Liver (tissue), 8 donors: ENCODE measurements at regions not wholly inside any gene's neighbourhood (a gene's known extent, or its start where the extent isn't known, plus 50 kb on each side); places are given as distances from the start of the nearest gene placed in this dataset.
"Not testable (repeated sequence)": the region's sequence is repeated elsewhere in the genome, so short reads cannot be mapped to it uniquely, and the experiment has no call there.

Source experiments
- DNase-seq: peaks from one replicate; pipeline ENCODE4 v3.0.0-alpha.2; 2017; ENCODE audit warnings: low spot score
- H3K27ac ChIP-seq, 2 donors: one replicate each; pipeline ENCODE4 v1.7.0; 2013; ENCODE audit warnings: inconsistent platforms in 2 of 2, low read length in 2 of 2, control low read depth in 1 of 2, low read depth in 1 of 2, mild to moderate bottlenecking in 1 of 2
- H3K27me3 ChIP-seq, 4 donors: one replicate each; pipeline versions ENCODE4 v1.6.1 to v1.7.0; 2013; ENCODE audit warnings: low read length in 3 of 4, inconsistent platforms in 1 of 4, mild to moderate bottlenecking in 1 of 4, moderate library complexity in 1 of 4; ENCODE audit not compliant: control insufficient read depth in 4 of 4, insufficient read depth in 4 of 4
- H3K36me3 ChIP-seq, 4 donors: one replicate each; pipeline versions ENCODE4 v1.6.1 to v1.7.0; 2013; ENCODE audit warnings: low read length in 3 of 4, mild to moderate bottlenecking in 3 of 4, low read depth in 1 of 4, moderate library complexity in 1 of 4; ENCODE audit not compliant: control insufficient read depth in 4 of 4, insufficient read depth in 3 of 4
- H3K4me1 ChIP-seq, 4 donors: one replicate each; pipeline versions ENCODE4 v1.6.1 to v1.7.0; 2013; ENCODE audit warnings: low read length in 3 of 4, mild to moderate bottlenecking in 3 of 4, moderate library complexity in 1 of 4; ENCODE audit not compliant: control insufficient read depth in 4 of 4, insufficient read depth in 4 of 4
- H3K4me3 ChIP-seq, 3 donors: one replicate each; pipeline versions ENCODE4 v1.6.1 to v1.7.0; 2013; ENCODE audit warnings: low read length in 3 of 3, control low read depth in 1 of 3, low read depth in 1 of 3, mild to moderate bottlenecking in 1 of 3
- H3K9ac ChIP-seq, 2 donors: one replicate each; pipeline ENCODE4 v1.7.0; 2013; ENCODE audit warnings: low read length in 2 of 2, mild to moderate bottlenecking in 2 of 2, moderate library complexity in 2 of 2, control low read depth in 1 of 2, low read depth in 1 of 2
- H3K9me3 ChIP-seq, 4 donors: one replicate each; pipeline versions ENCODE4 v1.6.1 to v1.7.0; 2013; ENCODE audit warnings: low read length in 3 of 4; ENCODE audit not compliant: control insufficient read depth in 4 of 4
- EGR1 ChIP-seq, 2 donors: IDR thresholded peaks; 2 replicates each; pipeline ENCODE4 v1.6.1; 2016 to 2018; ENCODE audit warnings: antibody characterized with exemption in 2 of 2, low read depth in 2 of 2
- FOXA1 ChIP-seq: IDR thresholded peaks from 2 replicates; pipeline ENCODE4 v1.6.1; 2016; ENCODE audit warnings: antibody characterized with exemption
- FOXA2 ChIP-seq: IDR thresholded peaks from 2 replicates; pipeline ENCODE4 v1.6.1; 2016; ENCODE audit warnings: antibody characterized with exemption
- GABPA ChIP-seq, 2 donors: IDR thresholded peaks in 1 of 2; conservative IDR thresholded peaks in 1 of 2; 2 replicates each; pipeline ENCODE4 v1.6.1; 2016; ENCODE audit warnings: antibody characterized with exemption in 2 of 2, mild to moderate bottlenecking in 1 of 2, moderate library complexity in 1 of 2
- HNF4A ChIP-seq, 2 donors: conservative IDR thresholded peaks; 2 replicates each; pipeline ENCODE4 v1.6.1; 2016; ENCODE audit warnings: antibody characterized with exemption in 2 of 2, mild to moderate bottlenecking in 2 of 2
- HNF4G ChIP-seq: IDR thresholded peaks from 2 replicates; pipeline ENCODE4 v1.6.1; 2016; ENCODE audit warnings: antibody characterized with exemption
- JUND ChIP-seq, 2 donors: IDR thresholded peaks; 2 replicates each; pipeline ENCODE4 v1.6.1; 2016; ENCODE audit warnings: antibody characterized with exemption in 2 of 2
- MAX ChIP-seq: IDR thresholded peaks from 2 replicates; pipeline ENCODE4 v1.6.1; 2016; ENCODE audit warnings: antibody characterized with exemption
- NR2F2 ChIP-seq: IDR thresholded peaks from 2 replicates; pipeline ENCODE4 v1.6.1; 2016; ENCODE audit warnings: antibody characterized with exemption
- RAD21 ChIP-seq, 2 donors: IDR thresholded peaks; 2 replicates each; pipeline ENCODE4 v1.6.1; 2016; ENCODE audit warnings: antibody characterized with exemption in 2 of 2, mild to moderate bottlenecking in 2 of 2
- REST ChIP-seq: IDR thresholded peaks from 2 replicates; pipeline ENCODE4 v1.6.1; 2016; ENCODE audit warnings: antibody characterized with exemption, mild to moderate bottlenecking
- RXRA ChIP-seq, 2 donors: IDR thresholded peaks; 2 replicates each; pipeline ENCODE4 v1.6.1; 2017 to 2018; ENCODE audit warnings: antibody characterized with exemption in 2 of 2, mild to moderate bottlenecking in 1 of 2
- SP1 ChIP-seq: IDR thresholded peaks from 2 replicates; pipeline ENCODE4 v1.6.1; 2018; ENCODE audit warnings: antibody characterized with exemption, mild to moderate bottlenecking
- TAF1 ChIP-seq: conservative IDR thresholded peaks from 2 replicates; pipeline ENCODE4 v1.6.1; 2016; ENCODE audit warnings: antibody characterized with exemption, mild to moderate bottlenecking
- YY1 ChIP-seq: IDR thresholded peaks from 2 replicates; pipeline ENCODE4 v1.6.1; 2016; ENCODE audit warnings: antibody characterized with exemption, mild to moderate bottlenecking
- ZBTB33 ChIP-seq: IDR thresholded peaks from 2 replicates; pipeline ENCODE4 v1.6.1; 2016; ENCODE audit warnings: antibody characterized with exemption
- WGBS: extraction: QIAGEN DNeasy Blood & Tissue Kit; methylation state at CpG from one replicate; pipeline ENCODE4 v1.1.7; 2013; 5-methylcytosine and 5-hydroxymethylcytosine counted together
- TF ChIP-seq, protein P1 (sequence below): fragments of 150-350 bp; IDR thresholded peaks from 2 replicates; pipeline ENCODE4 v1.5.1; 2017; ENCODE audit warnings: improper control_type of control experiment, low read depth, low read length; ENCODE audit not compliant: missing input control
- TF ChIP-seq, protein P2 (sequence below): IDR thresholded peaks from 2 replicates; pipeline ENCODE4 v1.6.1; 2016; ENCODE audit warnings: antibody characterized with exemption
- donor health status: healthy.
- donor health status: healthy.
- donor health status: healthy.
- donor health status: healthy.
- donor health status: healthy.

- peak; percentile 76 for DNase-seq
- Histone ChIP-seq H3K27ac (peak overlapping the region; percentile 55 to 81), H3K4me3 (peak overlapping the region in 2 of 3 donors; percentile 39 to 63), H3K9ac (peak overlapping the region; percentile 52 to 56)
- H3K36me3 ChIP-seq, H3K27me3 ChIP-seq, H3K4me1 ChIP-seq, H3K9me3 ChIP-seq: not testable (repeated sequence)
- peak; percentile 33 to 55 for TF ChIP-seq HNF4A (conservative IDR thresholded peaks at IDR 0.05)
- peak; percentile 62 for TF ChIP-seq YY1
- peak; percentile 45 to 76 for TF ChIP-seq RAD21 (IDR thresholded peaks at IDR 0.05)
- TF ChIP-seq, protein P1, sequence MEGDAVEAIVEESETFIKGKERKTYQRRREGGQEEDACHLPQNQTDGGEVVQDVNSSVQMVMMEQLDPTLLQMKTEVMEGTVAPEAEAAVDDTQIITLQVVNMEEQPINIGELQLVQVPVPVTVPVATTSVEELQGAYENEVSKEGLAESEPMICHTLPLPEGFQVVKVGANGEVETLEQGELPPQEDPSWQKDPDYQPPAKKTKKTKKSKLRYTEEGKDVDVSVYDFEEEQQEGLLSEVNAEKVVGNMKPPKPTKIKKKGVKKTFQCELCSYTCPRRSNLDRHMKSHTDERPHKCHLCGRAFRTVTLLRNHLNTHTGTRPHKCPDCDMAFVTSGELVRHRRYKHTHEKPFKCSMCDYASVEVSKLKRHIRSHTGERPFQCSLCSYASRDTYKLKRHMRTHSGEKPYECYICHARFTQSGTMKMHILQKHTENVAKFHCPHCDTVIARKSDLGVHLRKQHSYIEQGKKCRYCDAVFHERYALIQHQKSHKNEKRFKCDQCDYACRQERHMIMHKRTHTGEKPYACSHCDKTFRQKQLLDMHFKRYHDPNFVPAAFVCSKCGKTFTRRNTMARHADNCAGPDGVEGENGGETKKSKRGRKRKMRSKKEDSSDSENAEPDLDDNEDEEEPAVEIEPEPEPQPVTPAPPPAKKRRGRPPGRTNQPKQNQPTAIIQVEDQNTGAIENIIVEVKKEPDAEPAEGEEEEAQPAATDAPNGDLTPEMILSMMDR, result peak; percentile 51
- peak; percentile 17 for TF ChIP-seq SP1
- 16% methylated on average over 12 of the region's 12 CpGs for WGBS
These were observed 167.2 kb downstream of the TBC1D2B start for GRCh38 chr15:77910030-77910911.

- Histone ChIP-seq H3K36me3 (no peaks in the 10 kb centered on the region), H3K27me3 (no peaks in the 10 kb centered on the region), H3K9me3 (no peaks in the 10 kb centered on the region), H3K27ac (no peak overlapping the region), H3K9ac (no peak overlapping the region), H3K4me1 (no peaks in the 10 kb centered on the region), H3K4me3 (no peak overlapping the region)
- no peak for DNase-seq
- TF ChIP-seq FOXA1 (no peak), REST (no peak), ZBTB33 (no peak), HNF4G (no peak), HNF4A (conservative IDR thresholded peaks at IDR 0.05) (no peak), YY1 (no peak), NR2F2 (no peak), RAD21 (IDR thresholded peaks at IDR 0.05) (no peak), EGR1 (IDR thresholded peaks at IDR 0.05; ENCODE audit: low read depth in 2 of 2) (no peak), SP1 (no peak), RXRA (IDR thresholded peaks at IDR 0.05) (no peak), JUND (IDR thresholded peaks at IDR 0.05) (no peak), FOXA2 (no peak), TAF1 (no peak), GABPA (IDR thresholded peaks at IDR 0.05 in 1 of 2, conservative IDR thresholded peaks at IDR 0.05 in 1 of 2) (no peak), MAX (no peak)
- TF ChIP-seq, protein P1, result no peak
- TF ChIP-seq, protein P2, sequence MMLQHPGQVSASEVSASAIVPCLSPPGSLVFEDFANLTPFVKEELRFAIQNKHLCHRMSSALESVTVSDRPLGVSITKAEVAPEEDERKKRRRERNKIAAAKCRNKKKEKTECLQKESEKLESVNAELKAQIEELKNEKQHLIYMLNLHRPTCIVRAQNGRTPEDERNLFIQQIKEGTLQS, result no peak
- WGBS, result 76% methylated on average over 13 of the region's 14 CpGs
These were observed 168.2 kb downstream of the TBC1D2B start for GRCh38 chr15:77909182-77909940.
